ENCODE measurements at regions not wholly inside any gene's neighbourhood (a gene's known extent, or its start where the extent isn't known, plus 50 kb on each side); places are given as distances from the start of the nearest gene placed in this dataset.

DNA sequence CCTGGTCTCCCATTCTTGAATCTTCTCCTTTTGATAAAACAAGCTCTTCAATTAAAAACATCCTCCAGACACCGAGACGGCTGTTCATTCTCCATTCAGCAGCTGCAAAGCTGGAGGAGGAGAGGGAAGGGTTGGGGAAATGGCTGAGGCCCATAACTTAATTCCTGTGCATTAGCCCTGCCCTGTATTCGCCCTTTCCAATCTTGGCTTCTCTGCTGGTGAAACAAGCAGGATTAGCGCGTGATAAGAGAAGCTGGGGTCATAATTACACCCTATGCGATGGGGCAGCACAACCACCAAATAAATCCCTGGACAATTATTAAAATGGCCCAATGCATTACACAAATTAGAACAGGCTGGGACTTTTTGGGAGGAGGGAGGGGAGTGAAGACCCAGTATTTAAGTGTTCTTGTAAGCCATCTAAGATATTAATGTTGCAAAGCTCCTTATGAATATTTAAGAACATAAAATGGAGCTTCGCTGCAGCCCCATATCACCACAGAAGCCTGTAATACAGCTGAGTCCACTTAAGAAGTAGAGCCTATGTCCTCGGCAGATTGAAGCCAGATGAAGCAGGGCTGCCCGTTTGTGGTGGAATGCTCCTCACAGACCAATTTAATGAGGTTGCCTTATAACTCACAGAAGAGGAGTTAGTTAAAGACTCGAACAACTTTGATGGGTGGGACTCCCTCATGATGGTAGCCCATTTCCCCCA is 176.6 kb upstream of the SKOR2 start:
- no peaks in the 10 kb centered on the region for H3K4me1 ChIP-seq (ENCODE audit: control insufficient read depth, insufficient read depth, low read length)
- no TSS peak for BruUV-seq (replicated peaks)
- no peaks in the 10 kb centered on the region for H3K36me3 ChIP-seq (ENCODE audit: control insufficient read depth, insufficient read depth, low read length)
- TF ChIP-seq REST (IDR thresholded peaks at IDR 0.05; ENCODE audit: insufficient read depth in 1 of 2, low read depth in 2 of 2, low read length in 1 of 2) = no peak
- TF ChIP-seq, protein P1, sequence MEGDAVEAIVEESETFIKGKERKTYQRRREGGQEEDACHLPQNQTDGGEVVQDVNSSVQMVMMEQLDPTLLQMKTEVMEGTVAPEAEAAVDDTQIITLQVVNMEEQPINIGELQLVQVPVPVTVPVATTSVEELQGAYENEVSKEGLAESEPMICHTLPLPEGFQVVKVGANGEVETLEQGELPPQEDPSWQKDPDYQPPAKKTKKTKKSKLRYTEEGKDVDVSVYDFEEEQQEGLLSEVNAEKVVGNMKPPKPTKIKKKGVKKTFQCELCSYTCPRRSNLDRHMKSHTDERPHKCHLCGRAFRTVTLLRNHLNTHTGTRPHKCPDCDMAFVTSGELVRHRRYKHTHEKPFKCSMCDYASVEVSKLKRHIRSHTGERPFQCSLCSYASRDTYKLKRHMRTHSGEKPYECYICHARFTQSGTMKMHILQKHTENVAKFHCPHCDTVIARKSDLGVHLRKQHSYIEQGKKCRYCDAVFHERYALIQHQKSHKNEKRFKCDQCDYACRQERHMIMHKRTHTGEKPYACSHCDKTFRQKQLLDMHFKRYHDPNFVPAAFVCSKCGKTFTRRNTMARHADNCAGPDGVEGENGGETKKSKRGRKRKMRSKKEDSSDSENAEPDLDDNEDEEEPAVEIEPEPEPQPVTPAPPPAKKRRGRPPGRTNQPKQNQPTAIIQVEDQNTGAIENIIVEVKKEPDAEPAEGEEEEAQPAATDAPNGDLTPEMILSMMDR (IDR thresholded peaks at IDR 0.05) = no peak
- no peak for TF ChIP-seq POLR2AphosphoS5 (IDR thresholded peaks at IDR 0.05; ENCODE audit: low read depth, low read length)
- no peak for TF ChIP-seq TCF7L2 (IDR thresholded peaks at IDR 0.05; ENCODE audit: low read depth, low read length)
- no peak for TF ChIP-seq SIN3A (IDR thresholded peaks at IDR 0.05; ENCODE audit: borderline replicate concordance, insufficient read depth, low read depth, low read length)
- H3K27me3 ChIP-seq (ENCODE audit: control insufficient read depth, insufficient read depth, low read length) = no peaks in the 10 kb centered on the region
- H3K9me3 ChIP-seq (ENCODE audit: control insufficient read depth, insufficient read depth, low read depth, low read length) = no peaks in the 10 kb centered on the region
- no peak overlapping the region for H3K4me3 ChIP-seq (ENCODE audit: low read depth in 2 of 2, low read length in 2 of 2)
- H3K27ac ChIP-seq (ENCODE audit: low read length) = no peak overlapping the region
- DNase-seq (ENCODE audit: low read depth, low spot score) (no peak), ATAC-seq (no peak)
- ChIA-PET POLR2A (no interaction called here), CTCF (no interaction called here)
- in situ Hi-C loops (cut with HindIII; ENCODE audit: low pct_unique_long_range_greater_than_20kb, low sequenced_read_pairs) = no loop called here
- intact Hi-C loops (cut with micrococcal nuclease; ENCODE audit: unreplicated experiment) = no loop called here

GRCh38 chr18:47427072-47427471 is 175.6 kb upstream of the SKOR2 start:
- in situ Hi-C loops (cut with HindIII; ENCODE audit: low pct_unique_long_range_greater_than_20kb, low sequenced_read_pairs) (no loop called here), intact Hi-C loops (cut with micrococcal nuclease; ENCODE audit: unreplicated experiment) (no loop called here)
- ATAC-seq = no peak
- H3K4me3 ChIP-seq (ENCODE audit: low read depth in 2 of 2, low read length in 2 of 2) = no peak overlapping the region
- no peaks in the 10 kb centered on the region for H3K4me1 ChIP-seq (ENCODE audit: control insufficient read depth, insufficient read depth, low read length)
- ChIA-PET POLR2A (no interaction called here), CTCF (no interaction called here)
- no peak overlapping the region for H3K27ac ChIP-seq (ENCODE audit: low read length)
- TF ChIP-seq TCF7L2 (IDR thresholded peaks at IDR 0.05; ENCODE audit: low read depth, low read length) (no peak), REST (IDR thresholded peaks at IDR 0.05; ENCODE audit: insufficient read depth in 1 of 2, low read depth in 2 of 2, low read length in 1 of 2) (no peak), SIN3A (IDR thresholded peaks at IDR 0.05; ENCODE audit: borderline replicate concordance, insufficient read depth, low read depth, low read length) (no peak), POLR2AphosphoS5 (IDR thresholded peaks at IDR 0.05; ENCODE audit: low read depth, low read length) (no peak)
- TF ChIP-seq, protein P1 (IDR thresholded peaks at IDR 0.05) = no peak
- no peaks in the 10 kb centered on the region for H3K36me3 ChIP-seq (ENCODE audit: control insufficient read depth, insufficient read depth, low read length)
- no peaks in the 10 kb centered on the region for H3K9me3 ChIP-seq (ENCODE audit: control insufficient read depth, insufficient read depth, low read depth, low read length)
- BruUV-seq (replicated peaks) = no TSS peak
- H3K27me3 ChIP-seq (ENCODE audit: control insufficient read depth, insufficient read depth, low read length) = no peaks in the 10 kb centered on the region
- DNase-seq (ENCODE audit: low read depth, low spot score) = no peak

Data from Panc1 (cell line).